SHP77 treated with DMSO at 0.1 percent for 48 hours (cell line): ENCODE measurements at regions not wholly inside any gene's neighbourhood (a gene's known extent, or its start where the extent isn't known, plus 50 kb on each side); places are given as distances from the start of the nearest gene placed in this dataset.

Experiments used
- DNase-seq: peaks from one replicate; lab custom pipeline; 2025; lab: John Stamatoyannopoulos, UW

DNA sequence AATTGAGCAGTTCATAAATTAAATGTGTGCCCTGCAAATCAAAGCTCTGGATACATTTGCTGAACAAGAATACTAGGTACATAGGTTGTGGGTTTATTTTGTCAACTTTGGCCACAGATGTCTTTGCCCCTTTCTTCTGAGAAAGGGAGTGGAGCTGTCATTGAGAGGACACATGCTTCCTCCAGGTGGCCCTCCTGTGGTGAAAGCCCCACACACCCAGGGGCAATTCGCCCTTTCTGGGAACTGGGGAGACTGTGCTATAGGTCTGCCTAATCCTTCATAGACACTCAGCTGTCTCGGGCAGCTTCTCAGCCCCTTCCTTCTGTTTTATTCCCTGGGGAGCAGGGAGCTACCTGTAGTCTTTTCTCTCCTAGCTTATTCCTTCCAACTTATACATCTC lies 605.7 kb upstream of the DPP6 start:
- no peak for DNase-seq

DNA sequence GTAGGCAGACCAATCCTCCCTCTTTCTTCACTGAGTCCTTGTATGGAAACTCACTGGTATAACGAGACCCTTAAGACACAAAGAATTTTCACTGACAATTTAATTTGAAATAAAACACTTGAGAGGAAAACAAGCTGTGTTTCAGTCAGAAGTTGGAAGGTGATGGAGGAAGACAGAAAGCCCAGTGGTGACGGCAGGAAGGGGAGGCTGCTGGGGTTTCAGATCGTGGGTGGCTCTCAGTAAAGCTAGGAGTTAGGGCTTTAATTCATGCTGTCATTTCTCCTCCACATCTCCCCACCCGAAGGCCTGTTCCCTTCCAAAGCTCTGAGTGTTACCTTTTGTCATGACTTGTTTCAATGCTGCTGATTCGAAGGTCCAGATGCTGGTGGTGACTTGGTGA lies 605.2 kb upstream of the DPP6 start:
- DNase-seq, result no peak

DNA sequence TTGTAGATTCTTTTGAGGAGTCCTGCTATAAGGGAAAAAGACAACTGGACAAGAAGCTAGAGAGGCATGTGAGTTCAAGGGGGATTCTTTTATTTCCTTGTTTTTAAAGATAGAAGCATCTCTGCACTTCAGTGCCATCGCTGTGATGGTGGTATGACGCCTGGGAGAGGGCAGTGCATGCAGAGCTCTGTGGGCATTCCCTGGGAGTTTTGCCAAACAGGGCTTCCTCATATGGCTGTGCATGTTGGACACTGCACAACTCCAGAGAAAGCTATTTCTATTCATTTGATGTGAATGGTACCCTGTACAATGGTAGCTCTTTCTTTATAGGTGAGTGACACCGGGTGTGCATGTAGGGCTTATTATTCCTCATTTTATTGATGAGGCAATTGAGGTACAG lies 599.5 kb upstream of the DPP6 start:
- DNase-seq, result no peak

GRCh38 chr7:153454306-153454705 lies 597.9 kb upstream of the DPP6 start:
- no peak for DNase-seq

DNA sequence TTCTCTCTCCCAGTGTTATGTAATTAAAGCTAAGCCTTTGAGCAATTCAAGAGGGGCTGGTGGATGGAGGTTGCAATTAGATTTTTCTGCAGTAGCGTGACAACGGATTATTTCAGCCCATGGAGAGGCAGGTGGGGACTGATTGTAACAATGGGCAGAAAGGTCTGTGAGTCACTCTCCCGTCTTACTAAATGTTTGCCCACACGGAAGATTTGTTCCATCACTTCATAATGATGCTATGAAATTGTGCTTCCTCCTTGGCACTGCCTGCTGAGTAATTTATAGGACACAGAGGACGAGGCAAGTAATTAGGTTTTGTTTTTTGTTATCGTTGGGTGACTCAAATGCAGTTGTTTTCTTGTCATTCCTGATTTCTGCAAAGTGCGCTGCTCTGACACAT lies 594.5 kb upstream of the DPP6 start:
- no peak for DNase-seq

- DNase-seq, result no peak
Observed at GRCh38 chr7:153470004-153470671, 582.1 kb upstream of the DPP6 start.

DNA sequence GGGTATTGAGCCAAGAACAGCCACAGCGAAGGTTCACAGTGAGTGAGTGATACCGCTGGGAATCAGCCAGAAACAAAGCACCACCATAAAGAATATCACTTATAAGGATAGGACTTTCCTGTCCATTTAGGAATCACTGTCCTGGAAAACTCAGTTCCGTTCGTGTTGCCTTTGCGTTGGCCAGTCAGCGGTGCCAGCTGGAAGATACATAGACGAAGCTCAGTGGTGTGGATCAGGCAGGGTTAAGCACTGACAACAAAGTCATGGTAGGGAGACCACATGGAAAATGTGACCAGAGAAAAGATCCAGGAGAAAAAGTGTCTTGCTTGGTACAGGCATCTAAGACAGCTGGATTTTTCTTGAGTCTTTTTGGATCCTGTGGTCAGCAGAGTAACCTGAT lies 579.7 kb upstream of the DPP6 start:
- DNase-seq, result no peak

DNA sequence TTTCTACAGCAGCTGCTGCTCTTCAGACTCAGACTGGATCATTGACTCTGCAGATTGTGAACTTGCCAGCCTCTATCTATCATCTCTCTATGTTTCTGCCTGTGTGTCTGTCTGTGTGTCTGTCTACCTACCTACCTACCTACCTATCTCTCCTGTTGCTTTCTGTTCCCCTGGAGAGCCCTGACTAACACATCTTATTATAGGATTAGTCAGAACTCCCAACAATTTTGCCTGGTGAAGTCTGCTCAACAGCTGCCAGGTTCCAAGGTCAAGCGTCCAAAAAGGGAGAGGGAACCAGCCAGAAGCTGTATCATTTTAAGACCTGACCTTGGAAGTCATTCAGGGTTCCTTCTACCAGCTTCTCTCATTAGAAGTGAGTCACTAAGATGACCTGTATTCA lies 579.0 kb upstream of the DPP6 start:
- DNase-seq, result no peak

- no peak for DNase-seq
Observed at GRCh38 chr7:153475239-153475638, 577.0 kb upstream of the DPP6 start.

- no peak for DNase-seq
Observed at GRCh38 chr7:153476166-153476565, 576.0 kb upstream of the DPP6 start.

DNA sequence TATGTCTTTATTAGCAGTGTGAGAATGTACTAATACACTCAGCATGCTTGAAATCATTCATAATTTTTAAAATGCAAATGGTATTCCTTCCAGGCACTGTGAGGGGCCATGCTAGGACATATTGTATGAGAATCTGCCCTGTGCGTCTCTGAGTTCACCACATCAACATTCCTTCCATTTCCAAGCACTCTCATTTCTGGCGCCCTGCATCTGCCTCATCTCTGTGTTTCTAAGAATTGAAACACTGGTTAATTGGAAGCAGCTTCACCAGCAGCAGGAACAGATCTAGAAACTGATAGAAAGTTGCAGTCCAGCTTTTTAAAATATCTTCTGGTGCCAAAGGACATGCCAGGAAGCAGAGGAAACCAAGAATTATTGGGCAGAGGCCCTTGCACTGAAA lies 555.9 kb upstream of the DPP6 start:
- no peak for DNase-seq

DNA sequence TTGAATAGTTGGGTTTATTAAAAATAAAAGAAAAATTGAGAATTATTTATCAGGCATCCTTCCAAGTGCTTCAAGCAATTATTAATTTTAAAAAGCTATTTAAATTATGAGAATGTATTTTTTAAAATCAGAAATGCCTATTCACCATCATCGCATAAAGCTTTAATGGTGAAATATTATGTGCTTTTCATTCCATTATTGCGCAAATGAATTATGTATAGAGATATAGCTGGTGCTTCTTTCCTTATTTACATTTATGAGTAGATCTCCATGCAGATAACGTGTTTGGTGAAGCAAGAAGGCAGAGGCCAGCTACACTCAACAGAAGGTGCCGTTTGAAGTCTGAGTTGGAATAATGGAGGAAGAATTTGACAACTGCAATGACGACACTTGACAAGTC lies 549.1 kb upstream of the DPP6 start:
- no peak for DNase-seq

DNA sequence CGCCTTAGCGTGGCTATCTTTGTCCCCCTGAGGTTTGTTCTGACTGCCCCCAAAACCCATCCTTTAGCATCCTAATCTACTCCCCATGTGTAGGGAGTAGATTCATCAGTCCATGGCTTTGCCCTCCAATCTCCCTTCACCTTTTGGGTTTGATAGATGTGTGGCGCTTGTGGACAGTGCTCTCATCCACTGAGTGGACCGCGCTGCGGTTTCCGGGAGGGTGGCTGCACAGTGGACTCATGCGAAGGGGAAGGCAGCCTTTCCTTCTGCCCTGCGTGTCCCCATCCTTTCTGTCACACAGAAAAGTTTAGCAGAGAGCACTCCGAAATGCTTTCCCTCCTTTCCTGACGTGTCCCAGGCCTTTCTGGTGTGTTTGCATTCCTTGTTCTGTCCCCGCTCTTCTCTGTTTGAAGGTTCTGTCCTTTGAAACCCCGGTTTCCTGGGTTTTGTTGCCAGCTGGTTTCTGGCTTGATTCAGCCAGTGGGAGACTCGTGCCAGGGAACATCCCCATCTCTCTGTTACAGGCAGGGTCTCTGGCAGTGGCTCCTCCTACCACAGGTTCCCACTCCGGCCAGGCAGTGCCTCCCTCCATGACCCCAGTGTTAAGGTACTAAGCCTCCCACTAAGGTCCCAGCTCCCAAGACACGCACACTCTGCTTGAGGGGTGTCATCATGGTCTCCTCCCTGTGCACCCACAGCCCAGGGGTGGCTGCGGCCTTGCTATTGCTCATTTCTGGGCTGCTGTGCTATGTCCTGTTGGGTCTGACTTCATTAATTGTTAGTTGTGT lies 547.7 kb upstream of the DPP6 start:
- DNase-seq, result no peak

DNA sequence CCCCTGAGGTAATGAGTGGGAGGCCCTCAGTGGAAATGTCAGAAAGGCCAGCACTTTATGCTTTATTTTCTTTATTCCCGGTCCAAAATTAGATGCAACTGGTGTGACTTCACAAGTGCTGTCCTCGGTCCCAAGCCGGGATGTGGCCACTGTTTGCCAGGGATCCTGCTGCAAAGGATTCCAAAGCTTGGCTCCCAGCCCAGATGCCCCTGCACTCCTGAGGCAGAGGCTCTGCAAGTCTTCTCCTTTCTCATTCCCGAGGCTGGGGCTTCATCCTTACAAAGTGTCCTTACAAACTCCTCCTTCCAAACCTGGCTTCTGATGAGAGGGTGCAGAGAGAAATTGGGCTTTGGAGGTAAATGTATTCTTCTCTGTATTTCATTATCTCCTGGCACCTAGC lies 544.3 kb upstream of the DPP6 start:
- no peak for DNase-seq

- no peak for DNase-seq
Observed at GRCh38 chr7:153509768-153510167, 542.4 kb upstream of the DPP6 start.

DNA sequence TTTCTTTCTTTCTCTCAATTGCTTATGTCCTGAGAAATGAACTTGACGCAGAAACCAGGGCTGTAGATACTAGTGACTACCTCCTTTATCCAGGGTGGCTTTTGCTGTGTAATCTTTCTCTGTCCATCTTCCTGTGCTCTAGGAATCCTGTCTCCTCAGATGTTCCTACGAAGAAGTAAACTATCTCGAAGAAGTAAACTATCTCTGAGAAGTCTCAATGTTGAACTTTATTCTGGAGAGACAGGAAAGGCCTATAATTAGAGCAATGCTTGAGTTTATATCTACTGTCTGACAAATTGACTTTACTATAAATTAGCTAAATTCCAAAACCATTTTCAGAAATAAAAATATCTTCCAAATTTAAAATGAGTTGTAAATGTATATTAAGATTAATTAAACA lies 541.5 kb upstream of the DPP6 start:
- no peak for DNase-seq

DNA sequence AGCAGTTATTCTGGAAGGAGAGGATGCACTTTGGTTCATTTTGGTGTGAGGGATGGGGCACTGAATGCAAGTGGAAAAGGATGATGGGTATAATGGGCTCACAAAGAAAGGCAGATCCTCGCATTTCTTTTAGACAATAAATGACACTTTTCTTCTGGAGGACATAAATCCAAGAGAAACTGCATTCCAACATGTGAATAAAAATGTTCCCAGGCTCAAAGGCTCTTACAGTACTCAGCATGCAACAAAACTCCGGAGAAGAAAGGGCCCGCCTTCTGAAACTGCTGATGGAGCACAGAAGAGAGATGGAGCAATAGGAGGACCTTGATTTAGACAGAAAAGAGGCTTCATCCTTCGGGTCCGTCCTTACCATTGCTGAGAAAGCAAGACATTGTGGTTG lies 538.2 kb upstream of the DPP6 start:
- no peak for DNase-seq

- DNase-seq, result no peak
Observed at GRCh38 chr7:153515359-153515758, 536.8 kb upstream of the DPP6 start.

DNA sequence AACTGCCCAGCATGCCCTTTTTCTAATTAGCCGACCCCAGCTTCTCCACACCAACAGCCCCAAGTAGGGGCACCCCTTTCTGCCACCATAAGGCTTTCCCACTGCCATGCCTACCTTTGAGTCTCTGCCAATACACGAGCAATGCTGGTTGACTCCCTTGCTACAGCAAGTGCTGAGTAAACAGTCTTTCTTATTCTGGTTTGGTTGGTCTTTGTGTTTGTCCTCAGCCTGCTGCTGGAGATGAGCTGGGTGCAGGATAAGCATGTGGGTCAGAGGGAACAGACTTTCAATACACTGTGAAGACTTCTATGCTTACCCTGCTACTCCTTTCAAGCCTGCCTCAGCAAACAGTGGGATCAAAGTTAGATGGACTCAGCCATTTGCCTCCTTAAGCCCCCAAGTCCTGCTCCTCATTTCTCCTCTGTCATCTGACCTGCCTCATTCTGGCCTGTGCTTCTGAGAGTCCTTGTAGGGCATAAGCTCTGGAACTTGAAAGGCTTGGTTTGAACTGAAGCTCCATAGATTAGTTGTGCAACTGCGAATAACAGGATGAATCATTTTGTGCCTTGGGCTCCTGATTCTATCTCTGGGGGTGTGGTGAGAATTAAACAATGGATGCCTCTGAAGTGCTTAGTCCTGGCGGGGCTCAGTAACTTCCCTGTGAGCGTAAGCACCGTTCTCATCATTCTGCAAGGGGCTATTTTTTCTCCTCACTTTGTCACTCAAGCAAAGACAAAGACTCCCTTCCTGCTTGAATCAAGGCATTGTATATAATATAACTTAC lies 533.8 kb upstream of the DPP6 start:
- no peak for DNase-seq

GRCh38 chr7:153521370-153521769 lies 530.8 kb upstream of the DPP6 start:
- no peak for DNase-seq

GRCh38 chr7:153522261-153522660 lies 529.9 kb upstream of the DPP6 start:
- DNase-seq, result no peak

DNA sequence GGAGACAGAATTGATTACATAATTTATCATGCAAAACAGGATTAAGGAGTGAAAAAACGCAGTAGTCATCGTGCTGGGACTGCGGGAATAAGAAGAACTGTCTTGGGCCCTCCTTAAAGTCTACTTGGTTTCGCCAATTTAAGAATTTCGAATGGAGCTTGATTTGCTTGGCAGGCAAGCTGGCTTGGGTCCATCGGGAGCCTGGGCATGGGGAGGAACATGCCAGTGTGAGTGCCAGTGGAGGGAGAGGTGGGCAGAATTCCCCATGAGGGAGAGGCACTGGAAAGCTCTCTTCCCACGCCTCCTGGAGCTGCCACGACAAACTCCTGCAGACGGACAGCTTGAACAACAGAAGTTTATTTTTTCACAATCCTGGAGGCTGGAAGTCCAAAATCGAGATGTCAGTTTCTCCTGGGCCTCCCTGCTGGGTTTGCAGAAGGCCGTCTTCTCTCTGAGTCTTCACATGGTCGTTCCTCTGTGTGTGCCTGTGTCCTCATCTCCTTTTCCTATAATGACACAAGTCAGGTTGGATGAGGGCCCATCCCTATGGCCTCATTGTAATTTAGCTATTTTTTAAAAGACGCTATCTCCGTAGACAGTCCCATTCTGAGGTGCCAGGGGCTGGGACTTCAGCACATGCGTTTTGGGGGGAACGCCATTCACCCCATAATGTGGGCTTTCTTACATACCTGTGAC lies 528.7 kb upstream of the DPP6 start:
- no peak for DNase-seq
